ENCODE measurements at regions not wholly inside any gene's neighbourhood (a gene's known extent, or its start where the extent isn't known, plus 50 kb on each side); places are given as distances from the start of the nearest gene placed in this dataset.
"Not testable (repeated sequence)": the region's sequence is repeated elsewhere in the genome, so short reads cannot be mapped to it uniquely, and the experiment has no call there.

DNA sequence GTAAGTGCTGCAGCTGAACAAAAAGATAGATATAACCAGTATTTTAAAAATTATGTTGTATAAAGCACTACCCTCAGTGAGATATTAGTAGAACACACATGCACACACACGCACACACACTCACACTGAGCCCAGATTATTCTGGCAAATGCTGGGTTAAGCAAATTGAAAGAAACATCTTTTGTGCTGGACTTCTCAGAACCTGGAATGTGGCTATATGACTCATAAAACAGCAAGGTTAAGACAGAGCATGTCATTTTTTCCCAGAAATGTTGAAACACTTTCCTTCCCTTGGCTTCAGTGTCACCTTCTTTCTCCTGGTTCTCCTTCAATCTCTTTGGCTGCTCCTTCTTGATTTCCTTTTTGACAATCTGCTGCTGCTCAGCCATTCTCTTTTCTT lies 435.8 kb upstream of the DEFB115 start:
- not testable (repeated sequence) for H3K9ac ChIP-seq (ENCODE audit: low read length)

GRCh38 chr20:30824666-30825065 lies 432.8 kb upstream of the DEFB115 start:
- DNase-seq; H4K20me1 ChIP-seq (ENCODE audit: insufficient read depth, low read depth, low read length); H3K36me3 ChIP-seq (ENCODE audit: insufficient read depth, low read length); H3K27ac ChIP-seq (ENCODE audit: low read length); H3K9me2 ChIP-seq (replicated peaks; ENCODE audit: insufficient read depth, low read length); H3K79me2 ChIP-seq (ENCODE audit: low read length); H3K4me2 ChIP-seq (ENCODE audit: low read depth, low read length, poor library complexity, severe bottlenecking); H2AFZ ChIP-seq (ENCODE audit: low read length); H3K27me3 ChIP-seq (ENCODE audit: low read length); H3K4me3 ChIP-seq (ENCODE audit: low read length); H3K9ac ChIP-seq (ENCODE audit: low read length); H3K4me1 ChIP-seq (ENCODE audit: low read length): not testable (repeated sequence)
- H3K9me3 ChIP-seq (ENCODE audit: low read length), result peaks cover 23% of the 10 kb centered on the region

More for the DNA sequence above, 435.8 kb upstream of the DEFB115 start:
- not testable (repeated sequence) for H3K4me1 ChIP-seq (ENCODE audit: low read length); H3K36me3 ChIP-seq (ENCODE audit: insufficient read depth, low read length); DNase-seq; H2AFZ ChIP-seq (ENCODE audit: low read length); H3K4me3 ChIP-seq (ENCODE audit: low read length); H3K79me2 ChIP-seq (ENCODE audit: low read length); H3K4me2 ChIP-seq (ENCODE audit: low read depth, low read length, poor library complexity, severe bottlenecking); H4K20me1 ChIP-seq (ENCODE audit: insufficient read depth, low read depth, low read length); H3K9me2 ChIP-seq (replicated peaks; ENCODE audit: insufficient read depth, low read length); H3K27me3 ChIP-seq (ENCODE audit: low read length); H3K27ac ChIP-seq (ENCODE audit: low read length)
- peaks cover 11% of the 10 kb centered on the region for H3K9me3 ChIP-seq (ENCODE audit: low read length)

DNA sequence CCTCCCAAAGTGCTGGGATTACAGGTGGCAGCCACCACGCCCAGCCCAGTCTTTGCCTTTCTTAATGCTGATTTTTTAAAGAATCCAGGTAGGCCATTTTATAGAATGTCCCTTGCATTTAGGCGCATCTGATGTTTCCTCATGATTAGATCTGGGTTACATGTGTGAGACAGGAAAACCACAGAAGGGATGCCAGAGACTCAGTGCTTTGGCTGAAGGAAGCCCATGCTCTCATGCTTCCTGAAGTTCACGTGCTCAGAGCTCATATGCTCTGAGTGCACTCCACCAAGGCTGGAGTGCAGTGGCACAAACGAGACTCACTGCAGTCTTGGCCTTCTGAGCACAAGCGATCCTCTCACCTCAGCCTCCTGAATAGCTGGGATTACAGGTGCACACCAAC lies 411.5 kb upstream of the DEFB115 start:
- H3K4me3 ChIP-seq (ENCODE audit: low read length); H4K20me1 ChIP-seq (ENCODE audit: insufficient read depth, low read depth, low read length); H3K27me3 ChIP-seq (ENCODE audit: low read length); H3K9me2 ChIP-seq (replicated peaks; ENCODE audit: insufficient read depth, low read length); H3K9me3 ChIP-seq (ENCODE audit: low read length); H3K36me3 ChIP-seq (ENCODE audit: insufficient read depth, low read length); H3K9ac ChIP-seq (ENCODE audit: low read length); H3K79me2 ChIP-seq (ENCODE audit: low read length); H3K4me1 ChIP-seq (ENCODE audit: low read length); H3K27ac ChIP-seq (ENCODE audit: low read length); H3K4me2 ChIP-seq (ENCODE audit: low read depth, low read length, poor library complexity, severe bottlenecking); DNase-seq; H2AFZ ChIP-seq (ENCODE audit: low read length): not testable (repeated sequence)

DNA sequence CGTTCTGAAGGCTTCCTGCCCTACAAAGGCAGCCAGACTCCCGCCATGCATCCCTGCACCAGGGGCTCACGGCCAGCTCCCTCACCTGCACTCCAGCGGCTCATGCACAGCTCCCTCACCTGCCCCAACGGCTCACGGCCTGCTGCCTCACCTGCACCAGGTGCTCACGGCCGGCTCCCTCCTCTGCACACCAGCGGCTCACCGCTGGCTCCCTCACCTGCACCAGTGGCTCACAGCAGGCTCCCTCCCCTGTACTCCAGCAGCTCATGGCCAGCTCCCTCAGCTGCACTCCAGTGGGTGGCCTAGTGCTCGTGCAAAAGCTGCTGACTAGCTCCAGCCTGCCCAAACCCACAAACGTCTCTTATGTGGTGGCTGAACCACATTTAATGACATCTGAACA lies 389.2 kb upstream of the DEFB115 start:
- H4K20me1 ChIP-seq (ENCODE audit: insufficient read depth, low read depth, low read length); DNase-seq; H3K27ac ChIP-seq (ENCODE audit: low read length); H3K4me1 ChIP-seq (ENCODE audit: low read length); H3K36me3 ChIP-seq (ENCODE audit: insufficient read depth, low read length); H3K9ac ChIP-seq (ENCODE audit: low read length); H3K79me2 ChIP-seq (ENCODE audit: low read length); H2AFZ ChIP-seq (ENCODE audit: low read length); H3K27me3 ChIP-seq (ENCODE audit: low read length); H3K4me2 ChIP-seq (ENCODE audit: low read depth, low read length, poor library complexity, severe bottlenecking); H3K4me3 ChIP-seq (ENCODE audit: low read length); H3K9me3 ChIP-seq (ENCODE audit: low read length); H3K9me2 ChIP-seq (replicated peaks; ENCODE audit: insufficient read depth, low read length): not testable (repeated sequence)

GRCh38 chr20:30871127-30871526 lies 386.3 kb upstream of the DEFB115 start:
- not testable (repeated sequence) for H3K27me3 ChIP-seq (ENCODE audit: low read length); H3K9me2 ChIP-seq (replicated peaks; ENCODE audit: insufficient read depth, low read length); H3K4me3 ChIP-seq (ENCODE audit: low read length); H3K4me2 ChIP-seq (ENCODE audit: low read depth, low read length, poor library complexity, severe bottlenecking); H3K4me1 ChIP-seq (ENCODE audit: low read length); H3K36me3 ChIP-seq (ENCODE audit: insufficient read depth, low read length); H3K9ac ChIP-seq (ENCODE audit: low read length); H3K79me2 ChIP-seq (ENCODE audit: low read length); H2AFZ ChIP-seq (ENCODE audit: low read length); H3K9me3 ChIP-seq (ENCODE audit: low read length); H4K20me1 ChIP-seq (ENCODE audit: insufficient read depth, low read depth, low read length); H3K27ac ChIP-seq (ENCODE audit: low read length); DNase-seq

- not testable (repeated sequence) for H3K79me2 ChIP-seq (ENCODE audit: low read length); H3K4me3 ChIP-seq (ENCODE audit: low read length); H3K27me3 ChIP-seq (ENCODE audit: low read length); H3K36me3 ChIP-seq (ENCODE audit: insufficient read depth, low read length); H3K9ac ChIP-seq (ENCODE audit: low read length); DNase-seq; H3K9me3 ChIP-seq (ENCODE audit: low read length); H3K4me1 ChIP-seq (ENCODE audit: low read length); H4K20me1 ChIP-seq (ENCODE audit: insufficient read depth, low read depth, low read length); H3K9me2 ChIP-seq (replicated peaks; ENCODE audit: insufficient read depth, low read length); H3K4me2 ChIP-seq (ENCODE audit: low read depth, low read length, poor library complexity, severe bottlenecking); H2AFZ ChIP-seq (ENCODE audit: low read length); H3K27ac ChIP-seq (ENCODE audit: low read length)
Observed at GRCh38 chr20:30872252-30872651, 385.2 kb upstream of the DEFB115 start.

GRCh38 chr20:30875868-30876267 lies 381.6 kb upstream of the DEFB115 start:
- not testable (repeated sequence) for H3K4me1 ChIP-seq (ENCODE audit: low read length); H3K36me3 ChIP-seq (ENCODE audit: insufficient read depth, low read length); H3K4me2 ChIP-seq (ENCODE audit: low read depth, low read length, poor library complexity, severe bottlenecking); H2AFZ ChIP-seq (ENCODE audit: low read length); H3K4me3 ChIP-seq (ENCODE audit: low read length); DNase-seq; H3K9me3 ChIP-seq (ENCODE audit: low read length); H3K9me2 ChIP-seq (replicated peaks; ENCODE audit: insufficient read depth, low read length); H3K9ac ChIP-seq (ENCODE audit: low read length); H4K20me1 ChIP-seq (ENCODE audit: insufficient read depth, low read depth, low read length); H3K79me2 ChIP-seq (ENCODE audit: low read length); H3K27ac ChIP-seq (ENCODE audit: low read length); H3K27me3 ChIP-seq (ENCODE audit: low read length)

- not testable (repeated sequence) for H3K9ac ChIP-seq (ENCODE audit: low read length); H3K27me3 ChIP-seq (ENCODE audit: low read length); H3K79me2 ChIP-seq (ENCODE audit: low read length); H3K36me3 ChIP-seq (ENCODE audit: insufficient read depth, low read length); H2AFZ ChIP-seq (ENCODE audit: low read length); H3K27ac ChIP-seq (ENCODE audit: low read length); H3K9me2 ChIP-seq (replicated peaks; ENCODE audit: insufficient read depth, low read length); H4K20me1 ChIP-seq (ENCODE audit: insufficient read depth, low read depth, low read length); H3K4me2 ChIP-seq (ENCODE audit: low read depth, low read length, poor library complexity, severe bottlenecking); DNase-seq; H3K4me3 ChIP-seq (ENCODE audit: low read length); H3K4me1 ChIP-seq (ENCODE audit: low read length); H3K9me3 ChIP-seq (ENCODE audit: low read length)
Observed at GRCh38 chr20:30891400-30891799, 366.1 kb upstream of the DEFB115 start.

DNA sequence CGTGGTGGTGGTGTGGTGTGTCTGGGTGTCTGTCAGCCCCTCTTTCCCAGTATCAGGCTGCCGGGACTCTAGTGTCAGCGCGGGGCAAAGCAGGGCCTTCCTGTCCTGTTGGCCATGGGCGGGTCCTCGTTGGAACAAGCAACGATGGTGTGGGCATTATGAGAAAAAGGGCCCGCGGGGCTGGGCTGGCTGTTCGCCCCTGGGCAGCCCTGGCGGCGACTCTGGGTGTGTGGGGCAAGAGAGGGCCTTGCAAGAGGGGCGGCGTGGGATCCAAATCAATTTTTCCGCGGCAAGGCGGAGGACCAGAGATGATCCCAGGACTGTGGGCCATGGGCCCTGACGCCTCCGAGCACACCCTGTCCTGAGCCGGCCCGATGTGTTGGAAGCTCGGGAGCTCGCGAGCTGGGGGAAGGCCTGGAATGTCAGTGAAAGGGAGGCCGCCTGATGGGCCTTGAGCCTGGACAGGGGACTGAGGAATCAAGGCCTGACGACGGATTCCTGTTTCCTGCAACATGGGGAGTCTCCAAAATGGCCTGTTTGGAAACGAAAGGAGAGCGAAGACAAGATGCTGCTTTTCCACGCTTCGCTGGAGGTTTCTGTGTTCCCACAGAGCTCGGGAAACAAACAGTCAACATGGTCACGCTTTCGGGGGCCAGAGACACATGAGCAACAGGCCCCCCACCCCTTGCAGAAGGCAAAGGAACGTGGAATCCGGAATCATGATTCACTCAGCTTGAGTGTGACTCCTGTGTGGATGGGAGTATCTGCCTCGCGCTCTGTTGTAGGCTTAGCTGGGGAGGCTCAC lies 364.7 kb upstream of the DEFB115 start:
- no peaks in the 10 kb centered on the region for H3K36me3 ChIP-seq (ENCODE audit: insufficient read depth, low read length)

More for the DNA sequence above, 364.7 kb upstream of the DEFB115 start:
- Histone ChIP-seq H4K20me1 (ENCODE audit: insufficient read depth, low read depth, low read length) (no peaks in the 10 kb centered on the region), H3K79me2 (ENCODE audit: low read length) (no peaks in the 10 kb centered on the region), H3K4me2 (ENCODE audit: low read depth, low read length, poor library complexity, severe bottlenecking) (no peak overlapping the region), H3K9ac (ENCODE audit: low read length) (no peak overlapping the region), H3K9me2 (replicated peaks; ENCODE audit: insufficient read depth, low read length) (no peaks in the 10 kb centered on the region), H3K27ac (ENCODE audit: low read length) (no peak overlapping the region), H3K27me3 (ENCODE audit: low read length) (no peaks in the 10 kb centered on the region), H2AFZ (ENCODE audit: low read length) (no peak overlapping the region), H3K4me3 (ENCODE audit: low read length) (no peak overlapping the region), H3K9me3 (ENCODE audit: low read length) (no peaks in the 10 kb centered on the region), H3K4me1 (ENCODE audit: low read length) (no peaks in the 10 kb centered on the region)
- no peak for DNase-seq

All from Karpas-422 (cell line).